ENCODE measurements at regions not wholly inside any gene's neighbourhood (a gene's known extent, or its start where the extent isn't known, plus 50 kb on each side); places are given as distances from the start of the nearest gene placed in this dataset.

GRCh38 chr2:60096556-60096955 is 456.9 kb downstream of the BCL11A start:
- TF ChIP-seq POLR2A (IDR thresholded peaks at IDR 0.05; ENCODE audit: low read length): no peak
- no peak for TF ChIP-seq GATA1 (IDR thresholded peaks at IDR 0.05; ENCODE audit: low read depth, low read length)
